Type B pancreatic cell (in vitro differentiated cells): ENCODE measurements at regions not wholly inside any gene's neighbourhood (a gene's known extent, or its start where the extent isn't known, plus 50 kb on each side); places are given as distances from the start of the nearest gene placed in this dataset.

Source experiments
- DNase-seq: peaks from one replicate; pipeline ENCODE4 v3.0.0; 2021; ENCODE audit warnings: mixed read lengths; ENCODE audit not compliant: unreplicated experiment; ENCODE audit errors: extremely low spot score
- H3K27ac Mint-ChIP-seq: 2 replicates; pipeline ENCODE4 v1.8.0; 2021; ENCODE audit warnings: mild to moderate bottlenecking, mixed read lengths
- H3K27me3 Mint-ChIP-seq: 2 replicates; pipeline ENCODE4 v1.8.0; 2021; ENCODE audit warnings: mixed read lengths
- H3K36me3 Mint-ChIP-seq: 2 replicates; pipeline ENCODE4 v1.8.0; 2021; ENCODE audit warnings: mixed read lengths
- H3K4me1 Mint-ChIP-seq: one replicate; pipeline ENCODE4 v1.8.0; 2021; ENCODE audit warnings: mixed read lengths; ENCODE audit not compliant: unreplicated experiment
- H3K4me3 Mint-ChIP-seq: 2 replicates; pipeline ENCODE4 v1.8.0; 2021; ENCODE audit warnings: mild to moderate bottlenecking, mixed read lengths
- H3K9me3 Mint-ChIP-seq: 2 replicates; pipeline ENCODE4 v1.8.0; 2021; ENCODE audit warnings: mixed read lengths
- TF ChIP-seq, protein P1 (sequence below): fragments of 200-600 bp; sonication (generic); conservative IDR thresholded peaks from 2 replicates; pipeline ENCODE4 v1.5.0; 2021; ENCODE audit warnings: antibody characterized with exemption, mild to moderate bottlenecking

DNA sequence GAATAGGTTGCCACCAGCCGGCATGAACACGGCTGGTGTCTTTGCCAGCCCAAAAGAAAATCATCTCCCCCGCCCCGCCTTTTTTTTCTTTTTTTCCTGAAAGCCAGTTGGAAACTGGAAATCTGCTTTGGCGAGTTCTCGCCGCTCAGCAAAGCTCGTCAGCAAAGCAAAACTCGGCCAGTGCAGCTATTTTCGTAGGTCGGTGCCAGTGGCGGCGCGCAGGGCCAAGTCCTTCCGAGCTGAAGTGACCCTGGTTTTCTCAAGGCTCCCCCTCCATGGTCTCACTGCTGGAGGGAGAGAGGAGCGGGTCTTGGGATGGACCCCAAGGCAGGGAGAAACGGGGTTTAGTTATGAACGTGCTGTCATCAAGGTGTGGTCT, 248.4 kb upstream of the RTL1 start:
- DNase-seq: no peak
- H3K27ac Mint-ChIP-seq: no peak overlapping the region
- TF ChIP-seq, protein P1, sequence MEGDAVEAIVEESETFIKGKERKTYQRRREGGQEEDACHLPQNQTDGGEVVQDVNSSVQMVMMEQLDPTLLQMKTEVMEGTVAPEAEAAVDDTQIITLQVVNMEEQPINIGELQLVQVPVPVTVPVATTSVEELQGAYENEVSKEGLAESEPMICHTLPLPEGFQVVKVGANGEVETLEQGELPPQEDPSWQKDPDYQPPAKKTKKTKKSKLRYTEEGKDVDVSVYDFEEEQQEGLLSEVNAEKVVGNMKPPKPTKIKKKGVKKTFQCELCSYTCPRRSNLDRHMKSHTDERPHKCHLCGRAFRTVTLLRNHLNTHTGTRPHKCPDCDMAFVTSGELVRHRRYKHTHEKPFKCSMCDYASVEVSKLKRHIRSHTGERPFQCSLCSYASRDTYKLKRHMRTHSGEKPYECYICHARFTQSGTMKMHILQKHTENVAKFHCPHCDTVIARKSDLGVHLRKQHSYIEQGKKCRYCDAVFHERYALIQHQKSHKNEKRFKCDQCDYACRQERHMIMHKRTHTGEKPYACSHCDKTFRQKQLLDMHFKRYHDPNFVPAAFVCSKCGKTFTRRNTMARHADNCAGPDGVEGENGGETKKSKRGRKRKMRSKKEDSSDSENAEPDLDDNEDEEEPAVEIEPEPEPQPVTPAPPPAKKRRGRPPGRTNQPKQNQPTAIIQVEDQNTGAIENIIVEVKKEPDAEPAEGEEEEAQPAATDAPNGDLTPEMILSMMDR: no peak
- H3K27me3 Mint-ChIP-seq: peaks cover 20% of the 10 kb centered on the region
- H3K4me1 Mint-ChIP-seq: no peaks in the 10 kb centered on the region
- no peaks in the 10 kb centered on the region for H3K36me3 Mint-ChIP-seq
- H3K9me3 Mint-ChIP-seq: peaks cover 10% of the 10 kb centered on the region
- no peak overlapping the region for H3K4me3 Mint-ChIP-seq

DNA sequence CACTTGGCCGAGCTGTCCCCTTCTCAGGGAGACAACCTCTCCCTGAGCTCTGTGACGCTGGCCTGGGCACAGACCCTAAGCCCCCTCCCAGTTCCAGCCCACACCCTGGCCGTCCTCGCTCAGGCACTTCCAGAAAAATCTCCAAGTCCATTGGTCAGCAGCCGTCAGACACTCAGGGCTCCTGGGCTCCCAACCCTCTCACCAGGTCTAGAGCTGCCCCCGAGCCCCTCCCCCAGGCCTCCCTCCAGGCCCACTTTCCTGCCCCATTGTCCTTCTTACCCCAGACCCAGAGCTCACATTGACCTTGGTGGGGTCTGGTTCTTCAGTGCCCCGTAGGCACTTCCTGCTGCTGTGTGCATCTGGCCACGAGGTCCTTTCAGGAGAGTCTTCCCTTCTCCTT, 249.3 kb upstream of the RTL1 start:
- TF ChIP-seq, protein P1: no peak
- no peaks in the 10 kb centered on the region for H3K4me1 Mint-ChIP-seq
- H3K4me3 Mint-ChIP-seq: no peak overlapping the region
- H3K36me3 Mint-ChIP-seq: no peaks in the 10 kb centered on the region
- H3K9me3 Mint-ChIP-seq: peaks cover 3% of the 10 kb centered on the region
- H3K27ac Mint-ChIP-seq: no peak overlapping the region
- peaks cover 20% of the 10 kb centered on the region for H3K27me3 Mint-ChIP-seq
- DNase-seq: no peak

DNA sequence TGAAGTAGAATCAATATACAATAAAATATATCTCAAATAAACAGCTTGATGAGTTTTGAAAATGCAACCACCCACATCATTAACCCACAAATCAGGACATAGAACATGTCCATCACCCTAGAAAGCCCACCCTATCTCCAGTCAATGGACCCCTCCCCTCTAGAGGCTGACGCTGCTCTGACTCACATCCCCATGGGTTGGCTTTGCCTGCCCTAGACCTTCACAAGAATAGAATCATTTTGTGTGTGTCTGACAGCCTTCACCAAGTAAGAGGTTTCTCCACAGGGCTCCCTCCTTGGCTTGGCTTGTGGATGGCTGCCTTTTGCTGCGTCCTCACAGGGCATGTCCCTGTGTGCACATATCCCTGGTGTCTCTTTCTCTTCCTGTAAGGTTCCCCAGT, 250.2 kb upstream of the RTL1 start:
- TF ChIP-seq, protein P1: no peak
- H3K27me3 Mint-ChIP-seq: peaks cover 20% of the 10 kb centered on the region
- no peak overlapping the region for H3K27ac Mint-ChIP-seq

DNA sequence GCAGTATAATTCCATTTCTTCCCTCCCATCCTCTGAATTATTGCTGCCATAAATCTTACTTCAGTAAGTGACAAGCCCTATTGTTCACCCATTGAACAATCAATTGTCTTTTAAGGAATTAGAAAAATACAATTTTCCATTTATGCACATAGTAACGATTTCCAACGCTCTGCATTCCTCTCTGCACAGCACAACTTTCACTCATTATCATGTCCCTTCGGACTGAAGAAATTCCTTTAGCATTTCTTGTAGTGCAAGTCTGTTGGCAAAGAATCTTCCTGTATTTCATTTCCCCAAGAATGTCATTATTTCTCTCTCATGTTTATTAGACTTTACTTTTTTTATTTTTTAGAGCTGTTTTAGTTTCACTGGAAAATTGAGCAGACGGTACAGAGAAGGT, 252.1 kb upstream of the RTL1 start:
- Mint-ChIP-seq H3K27me3 (peaks cover 20% of the 10 kb centered on the region), H3K36me3 (no peaks in the 10 kb centered on the region), H3K4me1 (no peaks in the 10 kb centered on the region), H3K4me3 (no peak overlapping the region), H3K9me3 (no peaks in the 10 kb centered on the region), H3K27ac (no peak overlapping the region)
- TF ChIP-seq, protein P1: no peak
- DNase-seq: no peak

More for the DNA sequence above, 250.2 kb upstream of the RTL1 start:
- Mint-ChIP-seq H3K9me3 (no peaks in the 10 kb centered on the region), H3K36me3 (no peaks in the 10 kb centered on the region), H3K4me1 (no peaks in the 10 kb centered on the region), H3K4me3 (no peak overlapping the region)
- DNase-seq: no peak

DNA sequence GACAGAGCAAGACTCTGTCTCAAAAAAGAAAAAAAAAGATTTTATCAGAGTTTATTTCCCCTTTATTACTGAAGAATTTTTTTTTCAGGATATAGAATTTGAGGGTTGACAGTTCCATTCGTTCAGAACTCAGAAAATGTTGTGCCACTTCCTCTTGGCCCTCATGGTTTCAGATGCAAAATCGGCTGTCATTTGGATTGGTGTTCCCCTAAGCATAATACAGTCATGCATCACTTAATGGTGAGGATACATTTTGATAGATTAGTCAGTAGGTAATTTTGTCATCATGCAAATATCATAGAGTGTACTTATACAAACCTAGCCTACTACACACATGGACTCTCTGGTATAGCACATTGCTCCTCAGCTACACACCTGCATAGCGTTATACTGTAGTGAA, 263.9 kb upstream of the RTL1 start:
- no peaks in the 10 kb centered on the region for H3K27me3 Mint-ChIP-seq
- peaks cover 12% of the 10 kb centered on the region for H3K9me3 Mint-ChIP-seq
- TF ChIP-seq, protein P1: no peak
- no peak overlapping the region for H3K4me3 Mint-ChIP-seq
- no peaks in the 10 kb centered on the region for H3K36me3 Mint-ChIP-seq
- DNase-seq: no peak
- no peak overlapping the region for H3K27ac Mint-ChIP-seq
- H3K4me1 Mint-ChIP-seq: no peaks in the 10 kb centered on the region

DNA sequence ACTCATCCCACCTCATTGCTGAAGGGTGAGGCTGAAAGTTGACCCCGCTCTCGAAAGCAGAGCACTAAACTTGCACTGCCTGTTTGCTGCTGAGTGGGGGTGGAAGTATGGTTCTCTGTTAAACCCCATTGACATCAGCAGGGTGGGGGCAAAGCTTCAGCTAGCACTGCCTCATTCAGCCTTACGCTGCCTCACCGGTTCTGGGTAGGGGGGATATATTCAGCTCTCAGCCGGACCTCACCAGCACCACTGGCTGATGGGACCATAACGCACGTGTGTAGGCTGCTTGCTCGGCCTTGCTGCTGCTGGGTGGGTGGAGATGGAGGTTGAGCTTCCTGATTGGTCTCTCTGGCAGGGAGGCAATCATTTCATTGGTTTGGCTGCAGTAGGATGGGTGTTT, 265.7 kb upstream of the RTL1 start:
- H3K36me3 Mint-ChIP-seq: no peaks in the 10 kb centered on the region
- H3K4me1 Mint-ChIP-seq: no peaks in the 10 kb centered on the region
- no peak overlapping the region for H3K4me3 Mint-ChIP-seq
- H3K27ac Mint-ChIP-seq: no peak overlapping the region
- TF ChIP-seq, protein P1: no peak
- no peak for DNase-seq
- peaks cover 12% of the 10 kb centered on the region for H3K9me3 Mint-ChIP-seq
- no peaks in the 10 kb centered on the region for H3K27me3 Mint-ChIP-seq
